IPS-18a (cell line): ENCODE measurements at regions not wholly inside any gene's neighbourhood (a gene's known extent, or its start where the extent isn't known, plus 50 kb on each side); places are given as distances from the start of the nearest gene placed in this dataset.

Source experiments
- H3K27ac ChIP-seq: one replicate; pipeline ENCODE4 v1.5.1; 2013; ENCODE audit warnings: low read length
- H3K27me3 ChIP-seq: one replicate; pipeline ENCODE4 v1.6.1; 2013; ENCODE audit warnings: mild to moderate bottlenecking, low read length; ENCODE audit not compliant: control insufficient read depth, insufficient read depth
- H3K36me3 ChIP-seq: one replicate; pipeline ENCODE4 v1.6.1; 2013; ENCODE audit warnings: low read depth, low read length; ENCODE audit not compliant: control insufficient read depth
- H3K4me1 ChIP-seq: one replicate; pipeline ENCODE4 v1.6.1; 2013; ENCODE audit warnings: low read depth, low read length; ENCODE audit not compliant: control insufficient read depth
- H3K4me3 ChIP-seq: one replicate; pipeline ENCODE4 v1.5.1; 2013; ENCODE audit warnings: low read length
- H3K9ac ChIP-seq: one replicate; pipeline ENCODE4 v1.6.1; 2013; ENCODE audit warnings: mild to moderate bottlenecking, low read length, moderate library complexity
- H3K9me3 ChIP-seq: one replicate; pipeline ENCODE4 v1.6.1; 2013; ENCODE audit warnings: low read depth, low read length; ENCODE audit not compliant: control insufficient read depth

GRCh38 chr10:43872644-43873043 is 224.0 kb upstream of the ZNF32 start:
- Histone ChIP-seq H3K9me3 (no peaks in the 10 kb centered on the region), H3K9ac (no peak overlapping the region), H3K36me3 (no peaks in the 10 kb centered on the region), H3K4me3 (no peak overlapping the region), H3K4me1 (no peaks in the 10 kb centered on the region), H3K27me3 (no peaks in the 10 kb centered on the region), H3K27ac (no peak overlapping the region)

- Histone ChIP-seq H3K27ac (no peak overlapping the region), H3K36me3 (no peaks in the 10 kb centered on the region), H3K9me3 (no peaks in the 10 kb centered on the region), H3K9ac (no peak overlapping the region), H3K4me3 (no peak overlapping the region), H3K27me3 (no peaks in the 10 kb centered on the region), H3K4me1 (no peaks in the 10 kb centered on the region)
These were observed 222.9 kb upstream of the ZNF32 start for GRCh38 chr10:43871545-43871944.

GRCh38 chr10:43870968-43871439 is 222.3 kb upstream of the ZNF32 start:
- Histone ChIP-seq H3K4me1 (no peaks in the 10 kb centered on the region), H3K27me3 (no peaks in the 10 kb centered on the region), H3K9ac (no peak overlapping the region), H3K9me3 (no peaks in the 10 kb centered on the region), H3K4me3 (no peak overlapping the region), H3K36me3 (no peaks in the 10 kb centered on the region), H3K27ac (no peak overlapping the region)

- Histone ChIP-seq H3K9me3 (no peaks in the 10 kb centered on the region), H3K4me1 (no peaks in the 10 kb centered on the region), H3K4me3 (no peak overlapping the region), H3K36me3 (no peaks in the 10 kb centered on the region), H3K27me3 (no peaks in the 10 kb centered on the region), H3K9ac (no peak overlapping the region), H3K27ac (no peak overlapping the region)
These were observed 221.1 kb upstream of the ZNF32 start for GRCh38 chr10:43869669-43870322.

- Histone ChIP-seq H3K27me3 (no peaks in the 10 kb centered on the region), H3K27ac (no peak overlapping the region), H3K36me3 (no peaks in the 10 kb centered on the region), H3K9ac (no peak overlapping the region), H3K4me1 (no peaks in the 10 kb centered on the region), H3K4me3 (no peak overlapping the region), H3K9me3 (no peaks in the 10 kb centered on the region)
These were observed 220.3 kb upstream of the ZNF32 start for GRCh38 chr10:43868952-43869351.

GRCh38 chr10:43867667-43868565 is 219.2 kb upstream of the ZNF32 start:
- Histone ChIP-seq H3K27ac (no peak overlapping the region), H3K9me3 (no peaks in the 10 kb centered on the region), H3K9ac (no peak overlapping the region), H3K4me1 (no peaks in the 10 kb centered on the region), H3K4me3 (no peak overlapping the region), H3K36me3 (no peaks in the 10 kb centered on the region), H3K27me3 (no peaks in the 10 kb centered on the region)

GRCh38 chr10:43867113-43867512 is 218.4 kb upstream of the ZNF32 start:
- H3K9ac ChIP-seq: no peak overlapping the region
- H3K36me3 ChIP-seq: no peaks in the 10 kb centered on the region

GRCh38 chr10:43866712-43867111 is 218.0 kb upstream of the ZNF32 start:
- Histone ChIP-seq H3K36me3 (no peaks in the 10 kb centered on the region), H3K9ac (no peak overlapping the region), H3K4me3 (no peak overlapping the region), H3K4me1 (no peaks in the 10 kb centered on the region), H3K9me3 (no peaks in the 10 kb centered on the region), H3K27ac (no peak overlapping the region), H3K27me3 (no peaks in the 10 kb centered on the region)

More at GRCh38 chr10:43867113-43867512, 218.4 kb upstream of the ZNF32 start:
- H3K4me3 ChIP-seq: no peak overlapping the region
- no peaks in the 10 kb centered on the region for H3K4me1 ChIP-seq
- H3K27me3 ChIP-seq: no peaks in the 10 kb centered on the region
- no peak overlapping the region for H3K27ac ChIP-seq
- no peaks in the 10 kb centered on the region for H3K9me3 ChIP-seq

GRCh38 chr10:43865265-43866135 is 216.8 kb upstream of the ZNF32 start:
- H3K36me3 ChIP-seq: no peaks in the 10 kb centered on the region
- no peaks in the 10 kb centered on the region for H3K27me3 ChIP-seq
- no peak overlapping the region for H3K4me3 ChIP-seq
- H3K9me3 ChIP-seq: no peaks in the 10 kb centered on the region
- no peak overlapping the region for H3K27ac ChIP-seq
- H3K4me1 ChIP-seq: no peaks in the 10 kb centered on the region
- H3K9ac ChIP-seq: no peak overlapping the region

- Histone ChIP-seq H3K9ac (no peak overlapping the region), H3K36me3 (no peaks in the 10 kb centered on the region), H3K27me3 (no peaks in the 10 kb centered on the region), H3K27ac (no peak overlapping the region), H3K4me1 (no peaks in the 10 kb centered on the region), H3K4me3 (no peak overlapping the region), H3K9me3 (no peaks in the 10 kb centered on the region)
These were observed 216.0 kb upstream of the ZNF32 start for GRCh38 chr10:43864656-43865055.

- no peak overlapping the region for H3K4me3 ChIP-seq
- no peak overlapping the region for H3K27ac ChIP-seq
- H3K27me3 ChIP-seq: no peaks in the 10 kb centered on the region
- H3K9ac ChIP-seq: no peak overlapping the region
- no peaks in the 10 kb centered on the region for H3K9me3 ChIP-seq
- H3K36me3 ChIP-seq: no peaks in the 10 kb centered on the region
- H3K4me1 ChIP-seq: no peaks in the 10 kb centered on the region
These were observed 215.3 kb upstream of the ZNF32 start for GRCh38 chr10:43863859-43864591.
